GM23338 (cell line): ENCODE measurements at regions not wholly inside any gene's neighbourhood (a gene's known extent, or its start where the extent isn't known, plus 50 kb on each side); places are given as distances from the start of the nearest gene placed in this dataset.

ENCODE experiments used
- ATAC-seq: fragments of 200-7000 bp; cut with Tn5 transposase; 3 replicates; pipeline ENCODE4 v1.9.1; 2020
- DNase-seq: peaks from one replicate; pipeline ENCODE4 v3.0.0-alpha.2; 2015; ENCODE audit warnings: low spot score
- H2AFZ ChIP-seq: fragments of 200-600 bp; sonication (generic); 2 replicates; pipeline ENCODE4 v1.8.0; 2016; ENCODE audit warnings: antibody characterized with exemption, mild to moderate bottlenecking, moderate library complexity
- H3F3A ChIP-seq: fragments of 200-600 bp; sonication (generic); replicated peaks from 2 replicates; pipeline ENCODE4 v1.8.0; 2017; ENCODE audit warnings: antibody characterized with exemption, mixed run types, low read depth
- H3K27ac ChIP-seq: fragments of 200-600 bp; sonication (generic); 2 replicates; pipeline ENCODE4 v1.6.1; 2016; ENCODE audit warnings: low read depth
- H3K27me3 ChIP-seq: fragments of 200-600 bp; sonication (generic); 2 replicates; pipeline ENCODE4 v1.8.0; 2016; ENCODE audit warnings: mild to moderate bottlenecking, mixed run types, moderate library complexity; ENCODE audit not compliant: insufficient read depth
- H3K36me3 ChIP-seq: fragments of 200-600 bp; sonication (generic); 2 replicates; pipeline ENCODE4 v1.8.0; 2016; ENCODE audit warnings: mild to moderate bottlenecking; ENCODE audit not compliant: insufficient read depth
- H3K4me1 ChIP-seq: fragments of 200-600 bp; sonication (generic); 2 replicates; pipeline ENCODE4 v1.8.0; 2016; ENCODE audit warnings: mild to moderate bottlenecking, moderate library complexity; ENCODE audit not compliant: insufficient read depth
- H3K4me2 ChIP-seq: fragments of 200-600 bp; sonication (generic); 2 replicates; pipeline ENCODE4 v1.7.1; 2017; ENCODE audit warnings: mixed run types
- H3K4me3 ChIP-seq: fragments of 200-600 bp; sonication (generic); 2 replicates; pipeline ENCODE4 v1.6.1; 2016; ENCODE audit warnings: mixed run types
- H3K79me2 ChIP-seq: fragments of 200-600 bp; sonication (generic); replicated peaks from 2 replicates; pipeline ENCODE4 v1.8.0; 2017; ENCODE audit warnings: mild to moderate bottlenecking; ENCODE audit not compliant: insufficient read depth
- H3K9me2 ChIP-seq: fragments of 200-600 bp; sonication (generic); 2 replicates; pipeline ENCODE4 v1.8.0; 2017; ENCODE audit not compliant: insufficient read depth
- H4K20me1 ChIP-seq: fragments of 200-600 bp; sonication (generic); replicated peaks from 2 replicates; pipeline ENCODE4 v1.8.0; 2017; ENCODE audit warnings: mild to moderate bottlenecking; ENCODE audit not compliant: insufficient read depth
- H3K27ac Mint-ChIP-seq: 2 replicates; pipeline ENCODE4 v1.8.0; 2020; ENCODE audit warnings: inconsistent platforms, mild to moderate bottlenecking, moderate library complexity, mixed read lengths
- H3K27me3 Mint-ChIP-seq: 3 replicates; pipeline ENCODE4 v1.8.0; 2022; ENCODE audit warnings: low read depth, mild to moderate bottlenecking, moderate library complexity, mixed read lengths, inconsistent platforms; ENCODE audit not compliant: insufficient read depth, poor library complexity
- H3K36me3 Mint-ChIP-seq: 3 replicates; pipeline ENCODE4 v1.8.0; 2021; ENCODE audit warnings: low read depth, mild to moderate bottlenecking, inconsistent platforms, moderate library complexity, mixed read lengths
- H3K4me1 Mint-ChIP-seq: 3 replicates; pipeline ENCODE4 v1.8.0; 2020; ENCODE audit warnings: mild to moderate bottlenecking, inconsistent platforms, mixed read lengths
- H3K4me3 Mint-ChIP-seq: 3 replicates; pipeline ENCODE4 v1.8.0; 2021; ENCODE audit warnings: moderate library complexity, mild to moderate bottlenecking, inconsistent platforms, mixed read lengths
- H3K9me3 Mint-ChIP-seq: 3 replicates; pipeline ENCODE4 v1.8.0; 2020; ENCODE audit warnings: moderate library complexity, mild to moderate bottlenecking, inconsistent platforms, mixed read lengths
- CREB1 ChIP-seq: fragments of 250-450 bp; sonication (Bioruptor Pico); IDR thresholded peaks from 2 replicates; pipeline ENCODE4 v1.5.0; 2020; ENCODE audit warnings: low read depth, mild to moderate bottlenecking, moderate library complexity
- CTCF ChIP-seq, 2 experiments: fragments of 200-600 bp in 1 of 2; sonication (generic) in 1 of 2; conservative IDR thresholded peaks; 2 replicates each; pipeline versions ENCODE4 v1.5.1 to v1.6.1; 2016 to 2017; ENCODE audit warnings: antibody characterized with exemption in 2 of 2, low read depth in 2 of 2, mild to moderate bottlenecking in 2 of 2, moderate library complexity in 1 of 2
- ETS1 ChIP-seq: IDR thresholded peaks from 2 replicates; pipeline ENCODE4 v1.6.1; 2016; ENCODE audit warnings: antibody characterized with exemption
- EZH2 ChIP-seq: fragments of 200-600 bp; sonication (generic); IDR thresholded peaks from one replicate; pipeline ENCODE4 v1.8.0; 2017; ENCODE audit warnings: antibody characterized with exemption, mild to moderate bottlenecking, low read depth; ENCODE audit not compliant: unreplicated experiment
- EZH2phosphoT487 ChIP-seq: fragments of 200-600 bp; sonication (generic); IDR thresholded peaks from one replicate; pipeline ENCODE4 v1.8.1; 2018; ENCODE audit warnings: antibody characterized with exemption; ENCODE audit not compliant: unreplicated experiment
- JUNB ChIP-seq: IDR thresholded peaks from one replicate; pipeline ENCODE4 v1.6.1; 2016; ENCODE audit warnings: antibody characterized with exemption; ENCODE audit not compliant: unreplicated experiment
- NANOG ChIP-seq: IDR thresholded peaks from 2 replicates; pipeline ENCODE4 v1.6.1; 2016; ENCODE audit warnings: antibody characterized with exemption, borderline replicate concordance
- POLR2AphosphoS5 ChIP-seq: IDR thresholded peaks from 2 replicates; pipeline ENCODE4 v1.6.1; 2016; ENCODE audit warnings: antibody characterized with exemption, low read depth
- REST ChIP-seq: IDR thresholded peaks from one replicate; pipeline ENCODE4 v1.6.1; 2018; ENCODE audit warnings: antibody characterized with exemption; ENCODE audit not compliant: unreplicated experiment
- STAT1 ChIP-seq: IDR thresholded peaks from one replicate; pipeline ENCODE4 v1.6.1; 2016; ENCODE audit warnings: antibody characterized with exemption; ENCODE audit not compliant: unreplicated experiment
- ZNF114 ChIP-seq: fragments of 250-450 bp; sonication (Bioruptor Pico); IDR thresholded peaks from 2 replicates; pipeline ENCODE4 v1.5.0; 2020; ENCODE audit warnings: mild to moderate bottlenecking, moderate library complexity
- ZNF331 ChIP-seq: fragments of 250-450 bp; sonication (Bioruptor Pico); IDR thresholded peaks from 2 replicates; pipeline ENCODE4 v1.5.0; 2020; ENCODE audit warnings: low read depth, mild to moderate bottlenecking, moderate library complexity
- ZNF462 ChIP-seq: fragments of 250-450 bp; sonication (Bioruptor Pico); IDR thresholded peaks from 2 replicates; pipeline ENCODE4 v1.5.0; 2020; ENCODE audit warnings: mild to moderate bottlenecking, moderate library complexity

- H4K20me1 ChIP-seq: no peaks in the 10 kb centered on the region
- H3F3A ChIP-seq: no peaks in the 10 kb centered on the region
- peaks cover 4% of the 10 kb centered on the region for H3K9me3 Mint-ChIP-seq
- H3K9me2 ChIP-seq: peaks cover 11% of the 10 kb centered on the region; the same call in 1 of the 2 replicates
- TF ChIP-seq ETS1 (no peak), REST (no peak), CTCF (conservative IDR thresholded peaks at IDR 0.05; ENCODE audit: low read depth in 2 of 2) (no peak), NANOG (no peak), ZNF114 (CRISPR knock-in tag) (no peak), EZH2phosphoT487 (no peak), EZH2 (no peak), ZNF462 (CRISPR knock-in tag) (no peak), JUNB (no peak), STAT1 (no peak), CREB1 (CRISPR knock-in tag) (no peak), ZNF331 (CRISPR knock-in tag) (no peak), POLR2AphosphoS5 (no peak)
- no peaks in the 10 kb centered on the region for H3K4me1 Mint-ChIP-seq
- H3K4me3 ChIP-seq: no peak overlapping the region
- H3K27ac ChIP-seq: no peak overlapping the region
- H3K27ac Mint-ChIP-seq: no peak overlapping the region
- DNase-seq: no peak
- H3K27me3 ChIP-seq: no peaks in the 10 kb centered on the region
- no peak overlapping the region for H2AFZ ChIP-seq
- H3K4me2 ChIP-seq: no peak overlapping the region
- no peaks in the 10 kb centered on the region; the same call in 2 of the 3 replicates for H3K36me3 Mint-ChIP-seq
- no peaks in the 10 kb centered on the region for H3K27me3 Mint-ChIP-seq
- H3K4me3 Mint-ChIP-seq: no peak overlapping the region
- H3K36me3 ChIP-seq: no peaks in the 10 kb centered on the region
- H3K4me1 ChIP-seq: no peaks in the 10 kb centered on the region
- H3K79me2 ChIP-seq: no peaks in the 10 kb centered on the region
- ATAC-seq: no peak
Measured at GRCh38 chr3:104397713-104398112, 969.0 kb upstream of the ALCAM start.
